C4-2B (cell line): ENCODE measurements at regions not wholly inside any gene's neighbourhood (a gene's known extent, or its start where the extent isn't known, plus 50 kb on each side); places are given as distances from the start of the nearest gene placed in this dataset.

Experiments
- H3K27ac ChIP-seq: fragments of 450-650 bp; 2 replicates; pipeline ENCODE4 v1.5.1; 2017
- ZFX ChIP-seq: fragments of 450-650 bp; IDR thresholded peaks from 2 replicates; pipeline ENCODE4 v1.6.1; 2017
- TF ChIP-seq, protein P1 (sequence below): fragments of 450-650 bp; conservative IDR thresholded peaks from 2 replicates; pipeline ENCODE4 v1.5.1; 2017; ENCODE audit warnings: mild to moderate bottlenecking

DNA sequence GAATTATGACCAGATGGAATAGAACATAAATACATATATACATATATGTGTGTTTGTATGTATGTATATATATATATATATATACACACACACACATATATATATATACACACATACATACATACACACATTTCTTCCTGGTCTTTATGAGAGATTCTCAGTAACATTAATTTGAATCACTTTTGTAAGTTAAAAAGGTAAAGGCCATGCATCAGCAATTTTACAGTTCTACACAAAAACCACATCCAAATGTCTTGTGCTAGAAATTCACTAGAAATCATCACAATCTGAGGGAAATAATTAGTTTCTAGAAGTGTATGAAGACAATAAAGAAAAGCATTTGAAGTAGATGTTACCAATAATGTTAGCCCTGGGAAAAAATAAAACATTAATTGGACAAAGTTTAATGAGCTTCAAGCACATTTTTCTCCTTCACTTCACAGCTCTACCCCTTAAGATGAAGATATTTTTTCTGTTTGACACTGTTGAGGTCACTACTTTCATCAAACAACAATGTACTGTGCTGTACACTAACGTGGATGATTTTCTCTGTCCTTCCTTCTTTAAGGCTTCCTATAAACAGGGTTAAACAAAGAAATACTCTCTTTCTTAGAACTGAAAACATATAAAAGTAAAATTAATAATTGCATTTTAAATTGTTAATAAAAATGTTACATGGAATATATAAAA is 189.2 kb upstream of the NR4A3 start:
- TF ChIP-seq ZFX = no peak
- TF ChIP-seq, protein P1, sequence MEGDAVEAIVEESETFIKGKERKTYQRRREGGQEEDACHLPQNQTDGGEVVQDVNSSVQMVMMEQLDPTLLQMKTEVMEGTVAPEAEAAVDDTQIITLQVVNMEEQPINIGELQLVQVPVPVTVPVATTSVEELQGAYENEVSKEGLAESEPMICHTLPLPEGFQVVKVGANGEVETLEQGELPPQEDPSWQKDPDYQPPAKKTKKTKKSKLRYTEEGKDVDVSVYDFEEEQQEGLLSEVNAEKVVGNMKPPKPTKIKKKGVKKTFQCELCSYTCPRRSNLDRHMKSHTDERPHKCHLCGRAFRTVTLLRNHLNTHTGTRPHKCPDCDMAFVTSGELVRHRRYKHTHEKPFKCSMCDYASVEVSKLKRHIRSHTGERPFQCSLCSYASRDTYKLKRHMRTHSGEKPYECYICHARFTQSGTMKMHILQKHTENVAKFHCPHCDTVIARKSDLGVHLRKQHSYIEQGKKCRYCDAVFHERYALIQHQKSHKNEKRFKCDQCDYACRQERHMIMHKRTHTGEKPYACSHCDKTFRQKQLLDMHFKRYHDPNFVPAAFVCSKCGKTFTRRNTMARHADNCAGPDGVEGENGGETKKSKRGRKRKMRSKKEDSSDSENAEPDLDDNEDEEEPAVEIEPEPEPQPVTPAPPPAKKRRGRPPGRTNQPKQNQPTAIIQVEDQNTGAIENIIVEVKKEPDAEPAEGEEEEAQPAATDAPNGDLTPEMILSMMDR = no peak
- no peak overlapping the region for H3K27ac ChIP-seq

DNA sequence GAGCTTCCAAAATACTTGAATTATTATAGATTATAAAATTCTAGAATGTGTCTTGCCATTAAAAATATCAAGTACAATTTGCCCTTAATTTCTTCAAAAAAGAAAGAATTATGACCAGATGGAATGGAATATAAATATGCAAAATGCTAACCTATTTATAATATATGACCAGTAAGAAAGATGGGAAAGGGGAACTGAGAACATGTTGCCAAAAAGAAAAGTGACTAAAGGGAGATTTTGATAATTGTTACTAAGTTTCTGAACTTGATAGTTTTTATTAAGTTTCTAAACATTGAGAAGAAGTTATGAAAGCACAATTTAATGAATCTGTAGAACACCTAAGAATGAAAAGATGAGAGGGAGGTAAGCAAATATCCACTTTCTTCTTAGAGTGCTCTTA is 188.4 kb upstream of the NR4A3 start:
- H3K27ac ChIP-seq = no peak overlapping the region
- TF ChIP-seq, protein P1 = no peak
- no peak for TF ChIP-seq ZFX

DNA sequence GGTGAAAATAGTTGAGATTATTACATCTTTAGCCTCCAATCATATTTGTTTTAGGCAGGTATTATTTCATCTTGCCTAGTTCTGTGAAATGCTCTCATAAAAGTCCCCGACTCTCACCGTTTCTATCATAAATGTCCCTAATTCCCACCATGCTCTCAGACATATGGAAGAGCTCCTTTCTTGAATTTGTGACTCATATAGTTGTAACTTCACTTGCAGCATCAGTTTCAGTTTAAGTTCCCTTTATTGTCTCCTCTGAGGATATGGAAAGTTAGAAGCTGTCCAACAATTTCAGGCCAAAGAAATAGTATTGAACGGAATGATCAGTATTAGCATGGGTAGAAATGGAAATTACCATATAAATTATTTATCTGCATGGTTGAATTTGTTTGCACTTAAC is 187.5 kb upstream of the NR4A3 start:
- no peak overlapping the region for H3K27ac ChIP-seq
- no peak for TF ChIP-seq ZFX
- TF ChIP-seq, protein P1 = no peak

DNA sequence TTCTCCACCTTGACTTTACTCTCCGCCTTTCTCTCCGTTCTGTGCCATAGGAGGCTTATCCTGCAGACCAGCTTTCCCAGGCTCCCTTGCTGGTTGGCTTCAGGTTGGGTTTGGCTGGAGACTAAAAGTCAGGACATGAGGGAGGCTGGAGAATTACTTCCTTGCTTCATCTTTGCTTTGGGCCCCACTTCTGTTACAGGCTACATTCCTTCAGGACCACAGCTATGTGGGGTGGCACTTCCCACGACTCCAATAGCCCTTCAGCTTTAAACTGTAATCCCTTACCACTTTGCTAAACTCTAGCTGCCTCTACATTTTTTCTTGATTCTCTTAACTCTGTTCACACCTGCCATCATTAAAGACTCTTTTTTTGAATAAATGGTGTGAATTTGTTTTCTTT is 186.7 kb upstream of the NR4A3 start:
- no peak overlapping the region for H3K27ac ChIP-seq
- TF ChIP-seq, protein P1 = no peak
- no peak for TF ChIP-seq ZFX

DNA sequence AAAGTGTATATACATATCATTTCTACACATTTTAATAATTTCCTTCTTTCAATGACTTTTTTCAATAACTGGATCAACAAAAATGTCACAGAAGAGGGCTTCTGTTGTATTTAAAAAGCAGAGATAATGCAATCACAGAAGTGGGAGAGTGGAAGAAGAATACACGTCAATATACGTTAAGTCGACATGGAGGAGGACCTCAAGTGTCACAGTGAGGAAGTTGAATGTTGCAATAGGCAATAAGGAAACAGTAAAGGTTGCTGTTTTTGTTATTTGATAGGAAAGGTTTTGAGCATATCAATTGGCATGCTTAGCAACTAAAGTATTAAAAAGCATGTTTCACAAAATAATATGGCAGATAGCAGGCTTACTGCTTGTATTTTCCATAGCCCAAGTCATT is 184.0 kb upstream of the NR4A3 start:
- H3K27ac ChIP-seq = no peak overlapping the region
- no peak for TF ChIP-seq ZFX
- TF ChIP-seq, protein P1 = no peak

DNA sequence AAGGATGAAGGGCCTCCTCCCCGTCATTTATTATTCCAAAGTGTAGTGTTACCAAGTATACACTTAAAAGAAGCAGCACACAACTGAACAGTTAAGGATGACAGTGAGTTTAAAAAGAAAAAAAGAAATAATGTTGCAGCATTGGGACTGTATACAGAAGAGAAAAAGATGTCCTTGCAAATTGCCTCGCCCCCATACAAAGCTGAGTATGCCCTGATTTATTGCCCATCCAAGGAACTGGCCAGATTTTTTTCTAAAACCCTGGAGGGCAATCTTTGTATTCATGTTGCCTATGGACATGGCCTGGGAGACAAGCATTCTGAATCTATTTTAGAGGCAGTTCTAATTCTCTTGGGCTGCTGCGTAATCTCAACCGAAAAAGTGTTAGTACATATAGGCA is 182.7 kb upstream of the NR4A3 start:
- TF ChIP-seq ZFX = no peak
- TF ChIP-seq, protein P1 = no peak
- H3K27ac ChIP-seq = no peak overlapping the region

DNA sequence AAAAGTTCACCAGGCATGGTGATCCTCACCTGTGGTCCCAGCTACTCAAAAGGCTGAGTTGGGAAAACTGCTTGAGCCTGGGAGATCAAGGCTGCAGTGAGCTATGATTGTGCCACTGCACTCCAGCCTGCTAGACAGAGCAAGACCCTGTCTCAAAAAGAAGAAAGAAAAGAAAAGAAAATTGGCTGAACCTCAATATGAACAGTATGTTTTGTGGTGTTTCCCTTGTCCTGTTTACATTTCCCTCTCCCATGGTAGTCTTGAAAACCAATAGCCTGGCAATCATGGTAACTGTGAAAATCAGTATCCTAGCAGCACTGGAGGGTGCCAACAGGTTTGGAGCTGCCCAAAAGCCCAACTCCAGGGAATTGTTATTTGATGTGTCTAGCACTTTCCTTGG is 174.1 kb upstream of the NR4A3 start:
- H3K27ac ChIP-seq = no peak overlapping the region
- TF ChIP-seq ZFX = no peak
- TF ChIP-seq, protein P1 = no peak
